GM06990 (cell line): ENCODE measurements at regions not wholly inside any gene's neighbourhood (a gene's known extent, or its start where the extent isn't known, plus 50 kb on each side); places are given as distances from the start of the nearest gene placed in this dataset.

Experiments
- DNase-seq: peaks from one replicate; pipeline ENCODE4 v3.0.0-alpha.2; 2011; ENCODE audit not compliant: insufficient read length; ENCODE audit errors: extremely low read depth
- H3K27me3 ChIP-seq: replicated peaks from 2 replicates; pipeline ENCODE4 v1.6.0; 2011; ENCODE audit warnings: low read length; ENCODE audit not compliant: control insufficient read depth, insufficient read depth
- H3K36me3 ChIP-seq: 2 replicates; pipeline ENCODE4 v1.5.1; 2011; ENCODE audit warnings: low read length; ENCODE audit not compliant: control insufficient read depth, insufficient read depth
- H3K4me3 ChIP-seq: replicated peaks from 2 replicates; pipeline ENCODE4 v1.5.1; 2011; ENCODE audit warnings: low read depth, mild to moderate bottlenecking, control low read depth, low read length
- TF ChIP-seq, protein P1 (sequence below): IDR thresholded peaks from 2 replicates; pipeline ENCODE4 v1.5.1; 2011; ENCODE audit warnings: low read length, control low read depth, mild to moderate bottlenecking, inconsistent platforms; ENCODE audit not compliant: insufficient read depth, poor library complexity, severe bottlenecking

DNA sequence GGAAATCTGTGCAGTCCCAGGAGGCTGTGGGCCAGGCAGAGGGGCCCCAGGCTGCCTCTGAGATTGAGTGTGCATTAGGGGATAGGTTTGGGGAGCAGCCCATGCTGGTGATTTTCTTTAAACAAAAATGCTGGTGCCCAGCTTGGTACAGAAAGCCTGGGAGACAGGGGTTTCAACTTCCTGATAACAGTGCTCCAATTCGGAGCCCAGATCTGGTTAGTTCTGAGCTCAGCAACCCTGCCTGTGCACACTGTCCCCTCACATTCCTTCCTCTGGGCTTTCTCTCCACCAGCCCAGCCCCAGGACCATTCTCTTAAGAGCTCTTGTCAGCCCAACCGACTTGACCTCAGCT, 379.2 kb upstream of the ZMIZ1 start:
- no peaks in the 10 kb centered on the region for H3K36me3 ChIP-seq
- H3K4me3 ChIP-seq = no peak overlapping the region
- no peak for DNase-seq
- TF ChIP-seq, protein P1, sequence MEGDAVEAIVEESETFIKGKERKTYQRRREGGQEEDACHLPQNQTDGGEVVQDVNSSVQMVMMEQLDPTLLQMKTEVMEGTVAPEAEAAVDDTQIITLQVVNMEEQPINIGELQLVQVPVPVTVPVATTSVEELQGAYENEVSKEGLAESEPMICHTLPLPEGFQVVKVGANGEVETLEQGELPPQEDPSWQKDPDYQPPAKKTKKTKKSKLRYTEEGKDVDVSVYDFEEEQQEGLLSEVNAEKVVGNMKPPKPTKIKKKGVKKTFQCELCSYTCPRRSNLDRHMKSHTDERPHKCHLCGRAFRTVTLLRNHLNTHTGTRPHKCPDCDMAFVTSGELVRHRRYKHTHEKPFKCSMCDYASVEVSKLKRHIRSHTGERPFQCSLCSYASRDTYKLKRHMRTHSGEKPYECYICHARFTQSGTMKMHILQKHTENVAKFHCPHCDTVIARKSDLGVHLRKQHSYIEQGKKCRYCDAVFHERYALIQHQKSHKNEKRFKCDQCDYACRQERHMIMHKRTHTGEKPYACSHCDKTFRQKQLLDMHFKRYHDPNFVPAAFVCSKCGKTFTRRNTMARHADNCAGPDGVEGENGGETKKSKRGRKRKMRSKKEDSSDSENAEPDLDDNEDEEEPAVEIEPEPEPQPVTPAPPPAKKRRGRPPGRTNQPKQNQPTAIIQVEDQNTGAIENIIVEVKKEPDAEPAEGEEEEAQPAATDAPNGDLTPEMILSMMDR = no peak
- no peaks in the 10 kb centered on the region; the same call in 1 of the 2 replicates for H3K27me3 ChIP-seq

DNA sequence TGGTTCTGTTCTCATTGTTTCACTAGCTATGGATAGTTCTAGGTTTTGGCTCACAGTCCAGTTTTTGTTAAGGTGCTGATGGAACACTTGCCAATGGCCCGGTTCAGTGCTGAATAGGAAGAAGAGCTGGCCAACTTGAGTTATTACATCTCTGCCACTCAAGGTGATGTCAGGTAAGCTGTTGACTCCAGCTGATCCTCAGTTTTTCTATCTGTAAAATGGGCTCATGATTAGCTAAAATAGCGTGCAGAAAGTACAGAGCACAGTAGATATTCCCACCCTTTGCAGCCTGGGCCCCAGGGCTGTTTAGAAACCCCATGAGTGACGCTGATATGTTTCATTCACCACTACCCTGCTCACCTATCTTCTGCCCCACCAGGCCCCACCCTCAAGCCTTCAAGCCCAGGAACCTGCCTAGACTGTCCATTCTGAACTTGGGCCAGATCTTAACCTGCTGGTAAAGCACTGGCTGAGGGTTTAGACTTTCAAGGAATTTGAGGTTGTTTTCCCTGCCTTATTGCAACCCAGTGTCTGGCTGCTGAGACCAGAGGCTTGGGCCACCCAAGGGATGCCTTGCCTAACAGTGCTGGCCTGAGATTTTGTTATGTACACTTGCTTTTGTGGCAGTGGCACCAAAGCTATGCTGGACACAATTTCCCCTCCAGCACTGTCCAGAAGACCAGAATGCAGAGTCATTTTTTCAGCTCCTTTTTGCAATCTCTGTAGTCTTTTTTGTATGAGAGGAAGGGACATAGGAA, 378.2 kb upstream of the ZMIZ1 start:
- TF ChIP-seq, protein P1 = no peak
- Histone ChIP-seq H3K36me3 (no peaks in the 10 kb centered on the region), H3K4me3 (no peak overlapping the region), H3K27me3 (no peaks in the 10 kb centered on the region; the same call in 1 of the 2 replicates)
- DNase-seq = no peak

DNA sequence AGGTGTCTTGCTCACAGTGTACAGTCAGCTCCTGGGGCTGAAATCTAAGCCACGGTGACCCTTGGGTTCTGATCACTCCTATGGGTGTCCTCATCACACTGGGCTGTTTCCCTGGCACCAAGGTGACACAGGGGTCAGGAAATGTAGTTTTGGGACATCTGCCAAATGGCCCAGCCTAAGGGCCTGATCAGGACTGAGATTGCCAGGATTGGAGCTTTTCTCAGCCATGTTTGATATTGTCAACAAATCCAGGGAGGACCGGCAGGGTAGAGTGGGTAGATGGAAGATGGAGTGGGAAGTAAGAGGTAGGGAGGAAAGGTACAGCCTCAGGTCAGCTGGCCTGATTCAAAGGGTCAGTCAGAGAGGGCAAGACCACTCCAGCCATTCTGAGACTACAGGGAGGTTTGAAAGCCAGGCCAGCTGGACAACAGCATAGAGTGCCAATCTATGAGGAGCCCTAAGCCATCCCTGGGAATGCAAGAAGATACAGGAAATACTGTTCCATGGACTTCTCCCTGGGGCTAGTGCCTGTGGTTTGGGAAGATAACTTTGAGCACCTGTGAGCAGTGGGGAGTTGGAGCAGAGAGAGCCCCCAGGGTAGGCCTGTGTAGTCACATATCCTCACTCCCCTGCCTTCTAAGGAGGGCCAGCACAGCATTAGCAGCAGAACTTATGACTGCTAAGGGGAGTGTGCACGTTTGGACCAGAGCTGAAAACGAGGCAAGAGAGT, 377.3 kb upstream of the ZMIZ1 start:
- Histone ChIP-seq H3K4me3 (no peak overlapping the region), H3K27me3 (no peaks in the 10 kb centered on the region; the same call in 1 of the 2 replicates), H3K36me3 (no peaks in the 10 kb centered on the region)
- TF ChIP-seq, protein P1 = no peak
- no peak for DNase-seq

DNA sequence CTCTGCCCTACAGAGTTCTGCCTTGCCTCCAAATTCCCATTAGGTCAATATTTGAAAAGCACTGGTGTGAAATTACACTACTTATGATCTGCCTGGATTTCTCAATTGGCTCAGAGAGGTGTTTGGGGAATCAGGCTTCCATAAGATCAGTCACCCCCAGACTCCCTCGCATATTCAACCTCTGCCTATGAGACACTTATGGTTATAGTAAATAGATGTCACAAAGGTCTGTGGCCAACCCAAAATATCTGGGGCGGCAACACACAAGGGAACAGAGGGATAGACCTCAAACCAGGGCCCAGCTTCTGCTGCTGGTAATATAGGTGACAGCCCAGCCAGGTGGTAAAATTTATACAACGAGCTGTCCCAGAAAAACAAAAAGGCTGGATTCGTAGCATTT, 376.7 kb upstream of the ZMIZ1 start:
- no peaks in the 10 kb centered on the region for H3K36me3 ChIP-seq
- TF ChIP-seq, protein P1 = no peak
- no peak overlapping the region for H3K4me3 ChIP-seq
- H3K27me3 ChIP-seq = no peaks in the 10 kb centered on the region; the same call in 1 of the 2 replicates
- DNase-seq = no peak

DNA sequence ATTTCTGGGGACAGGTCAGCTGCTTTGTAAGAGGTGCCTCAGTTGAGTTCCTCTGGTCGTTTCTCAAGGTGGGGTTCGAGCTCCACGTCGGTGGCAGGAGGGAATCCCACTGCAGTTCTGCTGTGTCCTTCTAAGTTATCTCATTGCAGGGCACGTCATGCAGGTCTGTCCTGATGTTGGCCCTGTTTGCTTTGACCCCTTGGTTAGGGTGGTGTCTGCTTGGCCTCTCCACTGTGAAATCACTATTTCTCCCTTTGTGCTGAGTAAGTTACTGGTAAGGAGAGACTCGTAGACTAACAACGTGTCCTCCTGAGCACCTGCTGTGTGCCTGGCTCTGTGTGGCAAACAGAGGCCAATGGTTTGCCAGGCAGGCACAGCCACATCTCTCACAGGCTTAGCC, 372.9 kb upstream of the ZMIZ1 start:
- no peaks in the 10 kb centered on the region for H3K36me3 ChIP-seq
- DNase-seq = no peak
- TF ChIP-seq, protein P1 = no peak
- no peaks in the 10 kb centered on the region; the same call in 1 of the 2 replicates for H3K27me3 ChIP-seq
- H3K4me3 ChIP-seq = no peak overlapping the region
